Caco-2 (cell line): ENCODE measurements at regions not wholly inside any gene's neighbourhood (a gene's known extent, or its start where the extent isn't known, plus 50 kb on each side); places are given as distances from the start of the nearest gene placed in this dataset.
"Not testable (repeated sequence)": the region's sequence is repeated elsewhere in the genome, so short reads cannot be mapped to it uniquely, and the experiment has no call there.

Experiments
- BruUV-seq: library from RNA; stranded (reverse); fragments of 400-500 nt; replicated peaks from 2 replicates; lab custom pipeline; 2021; lab: Mats Ljungman, UMichigan
- CTCF ChIA-PET: fragments of 300-600 bp; sonication (Branson Sonifier 250); formaldehyde crosslinking; loops from one replicate; lab custom pipeline; 2022; ENCODE audit warnings: antibody characterized with exemption; lab: Charles Lee
- POLR2A ChIA-PET: fragments of 300-600 bp; sonication (Branson Sonifier 250); formaldehyde crosslinking; loops from one replicate; lab custom pipeline; 2022; ENCODE audit warnings: antibody characterized with exemption; lab: Charles Lee
- DNase-seq, 2 experiments: peaks; one replicate each; pipeline versions ENCODE4 v3.0.0 to v3.0.0-alpha.2; 2020 to 2022
- H3K27me3 ChIP-seq: replicated peaks from 2 replicates; pipeline ENCODE4 v1.6.0; 2011; ENCODE audit warnings: low read length; ENCODE audit not compliant: control insufficient read depth, insufficient read depth
- H3K36me3 ChIP-seq: 2 replicates; pipeline ENCODE4 v1.5.1; 2011; ENCODE audit warnings: low read length; ENCODE audit not compliant: control insufficient read depth, insufficient read depth
- H3K4me1 ChIP-seq: fragments of 250-450 bp; sonication (Bioruptor Pico); 2 replicates; pipeline ENCODE4 v1.5.1; 2020; ENCODE audit warnings: mild to moderate bottlenecking
- H3K4me3 ChIP-seq: 2 replicates; pipeline ENCODE4 v1.5.1; 2011; ENCODE audit warnings: low read depth, mild to moderate bottlenecking, control low read depth, low read length
- H3K9me3 ChIP-seq: fragments of 250-450 bp; sonication (Bioruptor Pico); 2 replicates; pipeline ENCODE4 v1.5.1; 2020; ENCODE audit warnings: mild to moderate bottlenecking, moderate library complexity
- H3K27ac Mint-ChIP-seq: one replicate; pipeline ENCODE4 v1.8.0; 2022; ENCODE audit warnings: mixed read lengths; ENCODE audit not compliant: unreplicated experiment
- H3K27me3 Mint-ChIP-seq: one replicate; pipeline ENCODE4 v1.8.0; 2022; ENCODE audit warnings: mixed read lengths; ENCODE audit not compliant: insufficient read depth, unreplicated experiment
- H3K36me3 Mint-ChIP-seq: one replicate; pipeline ENCODE4 v1.8.0; 2022; ENCODE audit warnings: mild to moderate bottlenecking, mixed read lengths; ENCODE audit not compliant: insufficient read depth, unreplicated experiment
- H3K4me1 Mint-ChIP-seq: one replicate; pipeline ENCODE4 v1.8.0; 2022; ENCODE audit warnings: low read depth, mixed read lengths; ENCODE audit not compliant: unreplicated experiment
- H3K4me3 Mint-ChIP-seq: one replicate; pipeline ENCODE4 v1.8.0; 2022; ENCODE audit warnings: mild to moderate bottlenecking, moderate library complexity, mixed read lengths; ENCODE audit not compliant: unreplicated experiment
- H3K9me3 Mint-ChIP-seq: one replicate; pipeline ENCODE4 v1.8.0; 2022; ENCODE audit warnings: mixed read lengths; ENCODE audit not compliant: unreplicated experiment
- CTCF ChIP-seq, 2 experiments: fragments of 200-600 bp in 1 of 2; IDR thresholded peaks; 1 replicate in 1 of 2; 2 replicates in 1 of 2; pipeline versions ENCODE4 v1.5.1 to v1.8.0; 2011 to 2022; ENCODE audit warnings: antibody characterized with exemption in 1 of 2, control low read depth in 1 of 2, inconsistent platforms in 1 of 2, low read depth in 1 of 2, low read length in 1 of 2, mild to moderate bottlenecking in 1 of 2, moderate library complexity in 1 of 2; ENCODE audit not compliant: insufficient read depth in 1 of 2, severe bottlenecking in 1 of 2, unreplicated experiment in 1 of 2
- intact Hi-C: fragments of 100-400 bp; cut with micrococcal nuclease; formaldehyde crosslinking; loops from one replicate; pipeline ENCODE4 v1.10.0; 2022; ENCODE audit not compliant: unreplicated experiment

- no TSS peak for BruUV-seq
- intact Hi-C loops: no loop called here
- Histone ChIP-seq H3K36me3 (no peaks in the 10 kb centered on the region), H3K27me3 (no peaks in the 10 kb centered on the region), H3K4me3 (no peak overlapping the region), H3K9me3 (no peaks in the 10 kb centered on the region), H3K4me1 (no peaks in the 10 kb centered on the region)
- Mint-ChIP-seq H3K27me3 (peaks cover 10% of the 10 kb centered on the region), H3K36me3 (no peaks in the 10 kb centered on the region), H3K4me1 (no peaks in the 10 kb centered on the region), H3K9me3 (no peaks in the 10 kb centered on the region), H3K4me3 (no peak overlapping the region), H3K27ac (no peak overlapping the region)
- ChIA-PET POLR2A (no interaction called here), CTCF (no interaction called here)
- DNase-seq: no peak
- no peak for TF ChIP-seq CTCF (IDR thresholded peaks at IDR 0.05; ENCODE audit: insufficient read depth in 1 of 2, low read depth in 1 of 2, low read length in 1 of 2, severe bottlenecking in 1 of 2, unreplicated experiment in 1 of 2)
Observed at GRCh38 chr13:22903301-22903700, 277.5 kb upstream of the SGCG start.

- Mint-ChIP-seq H3K9me3 (no peaks in the 10 kb centered on the region), H3K4me3 (no peak overlapping the region), H3K36me3 (no peaks in the 10 kb centered on the region), H3K27me3 (peaks cover 10% of the 10 kb centered on the region), H3K27ac (no peak overlapping the region), H3K4me1 (no peaks in the 10 kb centered on the region)
- no peak for TF ChIP-seq CTCF (IDR thresholded peaks at IDR 0.05; ENCODE audit: insufficient read depth in 1 of 2, low read depth in 1 of 2, low read length in 1 of 2, severe bottlenecking in 1 of 2, unreplicated experiment in 1 of 2)
- H3K27me3 ChIP-seq: no peaks in the 10 kb centered on the region
- H3K4me1 ChIP-seq: no peaks in the 10 kb centered on the region
- H3K36me3 ChIP-seq: no peaks in the 10 kb centered on the region
- intact Hi-C loops: no loop called here
- no peak for DNase-seq
- BruUV-seq: no TSS peak
- H3K9me3 ChIP-seq: no peaks in the 10 kb centered on the region
- ChIA-PET CTCF (no interaction called here), POLR2A (no interaction called here)
- H3K4me3 ChIP-seq: no peak overlapping the region
Observed at GRCh38 chr13:22903925-22904324, 276.9 kb upstream of the SGCG start.

- BruUV-seq: no TSS peak
- Mint-ChIP-seq H3K9me3 (peaks cover 18% of the 10 kb centered on the region), H3K36me3 (no peaks in the 10 kb centered on the region), H3K27ac (no peak overlapping the region), H3K4me3 (peak overlapping the region; percentile 43), H3K27me3 (peaks cover 4% of the 10 kb centered on the region), H3K4me1 (no peaks in the 10 kb centered on the region)
- TF ChIP-seq CTCF (IDR thresholded peaks at IDR 0.05; ENCODE audit: insufficient read depth in 1 of 2, low read depth in 1 of 2, low read length in 1 of 2, severe bottlenecking in 1 of 2, unreplicated experiment in 1 of 2): no peak
- no peaks in the 10 kb centered on the region for H3K9me3 ChIP-seq
- CTCF ChIA-PET: no interaction called here
- peak overlapping the region; percentile 43 for H3K4me3 ChIP-seq
- H3K27me3 ChIP-seq: no peaks in the 10 kb centered on the region
- peak in 1 of 2 experiments; percentile 14 for DNase-seq
- H3K36me3 ChIP-seq: no peaks in the 10 kb centered on the region
- H3K4me1 ChIP-seq: no peaks in the 10 kb centered on the region
- POLR2A ChIA-PET: no interaction called here
- intact Hi-C loops: no loop called here
Observed at GRCh38 chr13:22915442-22916082, 265.2 kb upstream of the SGCG start.

GRCh38 chr13:22916276-22916675, 264.5 kb upstream of the SGCG start:
- H3K9me3 Mint-ChIP-seq: peaks cover 18% of the 10 kb centered on the region
- H3K9me3 ChIP-seq, H3K27me3 Mint-ChIP-seq, H3K36me3 Mint-ChIP-seq, H3K4me3 ChIP-seq, H3K4me1 ChIP-seq, intact Hi-C loops, CTCF ChIA-PET, H3K36me3 ChIP-seq, BruUV-seq, H3K27me3 ChIP-seq, H3K4me1 Mint-ChIP-seq, H3K4me3 Mint-ChIP-seq, H3K27ac Mint-ChIP-seq, POLR2A ChIA-PET, DNase-seq: not testable (repeated sequence)
